Neural cell (in vitro differentiated cells): ENCODE measurements at regions not wholly inside any gene's neighbourhood (a gene's known extent, or its start where the extent isn't known, plus 50 kb on each side); places are given as distances from the start of the nearest gene placed in this dataset.
"Not testable (repeated sequence)": the region's sequence is repeated elsewhere in the genome, so short reads cannot be mapped to it uniquely, and the experiment has no call there.

Experiments used
- EP300 ChIP-seq: fragments of 450-650 bp; conservative IDR thresholded peaks from 2 replicates; pipeline ENCODE4 v1.6.1; 2014; ENCODE audit warnings: antibody characterized with exemption, mild to moderate bottlenecking, moderate library complexity; ENCODE audit not compliant: poor library complexity, severe bottlenecking
- EZH2 ChIP-seq: fragments of 200-600, 300-800 bp; shearing (Covaris generic), sonication (generic); IDR thresholded peaks from 2 replicates; pipeline ENCODE4 v1.6.1; 2014; ENCODE audit warnings: antibody characterized with exemption, low read length, borderline replicate concordance, mild to moderate bottlenecking; ENCODE audit not compliant: insufficient read depth, poor library complexity, severe bottlenecking
- POLR2AphosphoS5 ChIP-seq: IDR thresholded peaks from 2 replicates; pipeline ENCODE4 v1.6.1; 2012
- RAD21 ChIP-seq: fragments of 450-650 bp; conservative IDR thresholded peaks from 2 replicates; pipeline ENCODE4 v1.6.1; 2014; ENCODE audit warnings: antibody characterized with exemption, mild to moderate bottlenecking, moderate library complexity
- TF ChIP-seq, protein P1 (sequence below): fragments of 450-650 bp; IDR thresholded peaks from 2 replicates; pipeline ENCODE4 v1.5.1; 2014; ENCODE audit warnings: antibody characterized with exemption, mild to moderate bottlenecking, moderate library complexity; ENCODE audit not compliant: poor library complexity, severe bottlenecking

DNA sequence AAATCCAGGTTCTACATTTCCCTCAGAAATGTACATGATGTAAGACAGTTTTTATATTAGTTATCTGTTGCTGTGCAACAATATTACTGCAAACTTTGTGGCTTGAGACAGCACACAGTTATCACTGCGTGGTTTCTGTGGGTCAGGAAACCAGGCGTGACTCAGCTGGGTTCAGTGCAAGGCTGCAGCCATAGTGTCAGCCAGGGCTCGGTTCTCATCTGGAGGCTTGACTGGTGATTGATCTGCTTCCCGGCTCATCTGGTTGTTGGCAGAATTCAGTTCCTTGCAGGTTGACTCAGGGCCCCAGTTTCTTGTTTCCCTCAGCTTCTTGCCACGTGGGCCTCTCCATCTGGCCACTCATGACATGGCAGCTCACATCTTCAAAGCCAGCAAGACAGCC, 146.8 kb upstream of the ROPN1B start:
- TF ChIP-seq, protein P1, sequence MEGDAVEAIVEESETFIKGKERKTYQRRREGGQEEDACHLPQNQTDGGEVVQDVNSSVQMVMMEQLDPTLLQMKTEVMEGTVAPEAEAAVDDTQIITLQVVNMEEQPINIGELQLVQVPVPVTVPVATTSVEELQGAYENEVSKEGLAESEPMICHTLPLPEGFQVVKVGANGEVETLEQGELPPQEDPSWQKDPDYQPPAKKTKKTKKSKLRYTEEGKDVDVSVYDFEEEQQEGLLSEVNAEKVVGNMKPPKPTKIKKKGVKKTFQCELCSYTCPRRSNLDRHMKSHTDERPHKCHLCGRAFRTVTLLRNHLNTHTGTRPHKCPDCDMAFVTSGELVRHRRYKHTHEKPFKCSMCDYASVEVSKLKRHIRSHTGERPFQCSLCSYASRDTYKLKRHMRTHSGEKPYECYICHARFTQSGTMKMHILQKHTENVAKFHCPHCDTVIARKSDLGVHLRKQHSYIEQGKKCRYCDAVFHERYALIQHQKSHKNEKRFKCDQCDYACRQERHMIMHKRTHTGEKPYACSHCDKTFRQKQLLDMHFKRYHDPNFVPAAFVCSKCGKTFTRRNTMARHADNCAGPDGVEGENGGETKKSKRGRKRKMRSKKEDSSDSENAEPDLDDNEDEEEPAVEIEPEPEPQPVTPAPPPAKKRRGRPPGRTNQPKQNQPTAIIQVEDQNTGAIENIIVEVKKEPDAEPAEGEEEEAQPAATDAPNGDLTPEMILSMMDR: not testable (repeated sequence)
- not testable (repeated sequence) for TF ChIP-seq EP300, EZH2, POLR2AphosphoS5, RAD21
